ENCODE measurements at regions not wholly inside any gene's neighbourhood (a gene's known extent, or its start where the extent isn't known, plus 50 kb on each side); places are given as distances from the start of the nearest gene placed in this dataset.

GRCh38 chr22:23388517-23388890, 191.6 kb downstream of the IGLL1 start:
- H3K4me1 ChIP-seq (ENCODE audit: insufficient read depth, low read length, poor library complexity, severe bottlenecking), result no peaks in the 10 kb centered on the region
- POLR2A ChIA-PET, result no interaction called here
- BruUV-seq (replicated peaks), result no TSS peak
- H3K27ac ChIP-seq (ENCODE audit: low read depth, low read length, poor library complexity, severe bottlenecking), result no peak overlapping the region
- no peak for DNase-seq (ENCODE audit: low spot score)
- H3K36me3 ChIP-seq (ENCODE audit: insufficient read depth, low read length), result no peaks in the 10 kb centered on the region
- H4K20me1 ChIP-seq (ENCODE audit: insufficient read depth, low read length), result no peaks in the 10 kb centered on the region
- H3K79me2 ChIP-seq (ENCODE audit: insufficient read depth, low read depth, low read length), result no peaks in the 10 kb centered on the region
- H2AFZ ChIP-seq (ENCODE audit: low read length), result no peak overlapping the region
- no peak overlapping the region for H3K4me2 ChIP-seq (ENCODE audit: low read length)
- no peak overlapping the region for H3K4me3 ChIP-seq (ENCODE audit: low read depth, low read length, poor library complexity, severe bottlenecking)
- CTCF ChIA-PET (ENCODE audit: unreplicated experiment), result no interaction called here
- intact Hi-C loops (cut with micrococcal nuclease; ENCODE audit: unreplicated experiment), result loop anchor here (5.0 to 10.0 kb wide), 2 partner anchors 261 to 434 kb away; no protein-coding TSS in a partner anchor
- no peaks in the 10 kb centered on the region for H3K9me2 ChIP-seq (ENCODE audit: insufficient read depth, low read length)
- no peaks in the 10 kb centered on the region for H3K9me3 ChIP-seq (ENCODE audit: low read length)
- TF ChIP-seq EZH2phosphoT487 (IDR thresholded peaks at IDR 0.05; ENCODE audit: borderline replicate concordance, low read depth, low read length) (no peak), CTCF (conservative IDR thresholded peaks at IDR 0.05; ENCODE audit: low read length) (no peak)

GRCh38 chr22:23387827-23388516, 192.1 kb downstream of the IGLL1 start:
- no peaks in the 10 kb centered on the region for H3K36me3 ChIP-seq (ENCODE audit: insufficient read depth, low read length)
- no TSS peak for BruUV-seq (replicated peaks)
- ChIA-PET CTCF (ENCODE audit: unreplicated experiment) (no interaction called here), POLR2A (no interaction called here)
- H3K4me1 ChIP-seq (ENCODE audit: insufficient read depth, low read length, poor library complexity, severe bottlenecking), result no peaks in the 10 kb centered on the region
- H4K20me1 ChIP-seq (ENCODE audit: insufficient read depth, low read length), result no peaks in the 10 kb centered on the region
- no peak for TF ChIP-seq CTCF (conservative IDR thresholded peaks at IDR 0.05; ENCODE audit: low read length)
- TF ChIP-seq EZH2phosphoT487 (IDR thresholded peaks at IDR 0.05; ENCODE audit: borderline replicate concordance, low read depth, low read length), result no peak
- no peak overlapping the region for H2AFZ ChIP-seq (ENCODE audit: low read length)
- H3K79me2 ChIP-seq (ENCODE audit: insufficient read depth, low read depth, low read length), result no peaks in the 10 kb centered on the region
- H3K9me3 ChIP-seq (ENCODE audit: low read length), result no peaks in the 10 kb centered on the region
- no peak overlapping the region for H3K4me3 ChIP-seq (ENCODE audit: low read depth, low read length, poor library complexity, severe bottlenecking)
- H3K27ac ChIP-seq (ENCODE audit: low read depth, low read length, poor library complexity, severe bottlenecking), result no peak overlapping the region
- DNase-seq (ENCODE audit: low spot score), result no peak
- intact Hi-C loops (cut with micrococcal nuclease; ENCODE audit: unreplicated experiment), result loop anchor here (2.0 to 10.0 kb wide), 3 partner anchors 73 to 433 kb away; no protein-coding TSS in a partner anchor
- no peak overlapping the region for H3K4me2 ChIP-seq (ENCODE audit: low read length)
- H3K9me2 ChIP-seq (ENCODE audit: insufficient read depth, low read length), result no peaks in the 10 kb centered on the region

GRCh38 chr22:23386822-23387580, 193.1 kb downstream of the IGLL1 start:
- no peaks in the 10 kb centered on the region for H3K4me1 ChIP-seq (ENCODE audit: insufficient read depth, low read length, poor library complexity, severe bottlenecking)
- BruUV-seq (replicated peaks), result no TSS peak
- no peaks in the 10 kb centered on the region for H4K20me1 ChIP-seq (ENCODE audit: insufficient read depth, low read length)
- H3K9me3 ChIP-seq (ENCODE audit: low read length), result no peaks in the 10 kb centered on the region
- no peaks in the 10 kb centered on the region for H3K9me2 ChIP-seq (ENCODE audit: insufficient read depth, low read length)
- DNase-seq (ENCODE audit: low spot score), result no peak
- intact Hi-C loops (cut with micrococcal nuclease; ENCODE audit: unreplicated experiment), result loop anchor here (2.0 to 10.0 kb wide), 3 partner anchors 72 to 432 kb away; no protein-coding TSS in a partner anchor
- H3K27ac ChIP-seq (ENCODE audit: low read depth, low read length, poor library complexity, severe bottlenecking), result no peak overlapping the region
- ChIA-PET CTCF (ENCODE audit: unreplicated experiment) (no interaction called here), POLR2A (interaction anchor here (0.7 kb wide), 1 partner anchor 343 kb away, joined by 6 read pairs; no protein-coding TSS in a partner anchor)
- no peak for TF ChIP-seq CTCF (conservative IDR thresholded peaks at IDR 0.05; ENCODE audit: low read length)
- no peak for TF ChIP-seq EZH2phosphoT487 (IDR thresholded peaks at IDR 0.05; ENCODE audit: borderline replicate concordance, low read depth, low read length)
- H3K36me3 ChIP-seq (ENCODE audit: insufficient read depth, low read length), result no peaks in the 10 kb centered on the region
- H3K79me2 ChIP-seq (ENCODE audit: insufficient read depth, low read depth, low read length), result no peaks in the 10 kb centered on the region
- H3K4me3 ChIP-seq (ENCODE audit: low read depth, low read length, poor library complexity, severe bottlenecking), result no peak overlapping the region
- no peak overlapping the region for H2AFZ ChIP-seq (ENCODE audit: low read length)
- no peak overlapping the region for H3K4me2 ChIP-seq (ENCODE audit: low read length)

All from OCI-LY7 (cell line).